SK-N-MC (cell line): ENCODE measurements at regions not wholly inside any gene's neighbourhood (a gene's known extent, or its start where the extent isn't known, plus 50 kb on each side); places are given as distances from the start of the nearest gene placed in this dataset.
"Not testable (repeated sequence)": the region's sequence is repeated elsewhere in the genome, so short reads cannot be mapped to it uniquely, and the experiment has no call there.

Experiments
- DNase-seq: peaks from one replicate; pipeline ENCODE4 v3.0.0-alpha.2; 2011; ENCODE audit warnings: low read depth, low spot score
- H3K27ac ChIP-seq: fragments of 200-600 bp; sonication (generic); 2 replicates; pipeline ENCODE4 v1.5.1; 2016; ENCODE audit warnings: mixed run types
- H3K36me3 ChIP-seq: fragments of 200-600 bp; sonication (generic); 2 replicates; pipeline ENCODE4 v1.6.1; 2017; ENCODE audit warnings: antibody characterized with exemption, low read length, mixed read lengths; ENCODE audit not compliant: insufficient read depth
- H3K4me3 ChIP-seq: fragments of 200-600 bp; sonication (generic); 2 replicates; pipeline ENCODE4 v1.5.1; 2016
- H3K9ac ChIP-seq: fragments of 200-600 bp; sonication (generic); 2 replicates; pipeline ENCODE4 v1.8.0; 2017; ENCODE audit warnings: mixed run types, mixed read lengths; ENCODE audit not compliant: insufficient read length
- H3K9me3 ChIP-seq: fragments of 200-600 bp; sonication (generic); 2 replicates; pipeline ENCODE4 v1.6.1; 2017; ENCODE audit warnings: low read depth, mild to moderate bottlenecking, antibody characterized with exemption, low read length, moderate library complexity, mixed read lengths
- EZH2 ChIP-seq: fragments of 200-600 bp; sonication (generic); IDR thresholded peaks from one replicate; pipeline ENCODE4 v1.6.1; 2017; ENCODE audit warnings: antibody characterized with exemption
- FOXP2 ChIP-seq: optimal IDR thresholded peaks from 2 replicates; pipeline ENCODE3; 2011; ENCODE audit warnings: mild to moderate bottlenecking, moderate library complexity; ENCODE audit not compliant: insufficient read depth; ENCODE audit errors: extremely low read length, control extremely low read depth
- POLR2AphosphoS5 ChIP-seq: IDR thresholded peaks from 2 replicates; pipeline ENCODE4 v1.6.1; 2012; ENCODE audit warnings: mild to moderate bottlenecking, low read depth, low read length, borderline replicate concordance

GRCh38 chr12:25705261-25705660 lies 152.2 kb upstream of the LMNTD1 start:
- Histone ChIP-seq H3K9ac (no peak overlapping the region), H3K36me3 (no peaks in the 10 kb centered on the region), H3K9me3 (no peaks in the 10 kb centered on the region), H3K27ac (no peak overlapping the region), H3K4me3 (no peak overlapping the region)
- DNase-seq, result no peak
- TF ChIP-seq FOXP2 (no peak), POLR2AphosphoS5 (no peak), EZH2 (no peak)

- DNase-seq, H3K36me3 ChIP-seq, H3K27ac ChIP-seq, H3K4me3 ChIP-seq, H3K9ac ChIP-seq, H3K9me3 ChIP-seq: not testable (repeated sequence)
Measured at GRCh38 chr12:25706646-25707045, 153.6 kb upstream of the LMNTD1 start.

- TF ChIP-seq POLR2AphosphoS5 (no peak), FOXP2 (no peak), EZH2 (no peak)
- H3K27ac ChIP-seq, result no peak overlapping the region
- no peak overlapping the region for H3K4me3 ChIP-seq
- no peak overlapping the region for H3K9ac ChIP-seq
- H3K9me3 ChIP-seq, result no peaks in the 10 kb centered on the region
- no peak for DNase-seq
- no peaks in the 10 kb centered on the region for H3K36me3 ChIP-seq
Measured at GRCh38 chr12:25707056-25707455, 154.0 kb upstream of the LMNTD1 start.

- DNase-seq, result no peak
- no peak for TF ChIP-seq EZH2
- TF ChIP-seq POLR2AphosphoS5, result no peak
- no peak for TF ChIP-seq FOXP2
- no peaks in the 10 kb centered on the region for H3K36me3 ChIP-seq
- no peak overlapping the region for H3K9ac ChIP-seq
- H3K9me3 ChIP-seq, result no peaks in the 10 kb centered on the region
- no peak overlapping the region for H3K4me3 ChIP-seq
- no peak overlapping the region for H3K27ac ChIP-seq
Measured at GRCh38 chr12:25708661-25709060, 155.6 kb upstream of the LMNTD1 start.

- DNase-seq, result no peak
- Histone ChIP-seq H3K27ac (peak overlapping the region; percentile 85), H3K4me3 (no peak overlapping the region; the same call in 1 of the 2 replicates), H3K9me3 (no peaks in the 10 kb centered on the region), H3K9ac (no peak overlapping the region), H3K36me3 (no peaks in the 10 kb centered on the region)
- no peak for TF ChIP-seq POLR2AphosphoS5
- no peak for TF ChIP-seq EZH2
- TF ChIP-seq FOXP2, result no peak
Measured at GRCh38 chr12:25710128-25710527, 157.0 kb upstream of the LMNTD1 start.

GRCh38 chr12:25710938-25711605 lies 158.0 kb upstream of the LMNTD1 start:
- not testable (repeated sequence) for H3K9ac ChIP-seq, H3K9me3 ChIP-seq, DNase-seq, H3K4me3 ChIP-seq, H3K36me3 ChIP-seq
- H3K27ac ChIP-seq, result peak overlapping the region; percentile 85

GRCh38 chr12:25712169-25712568 lies 159.1 kb upstream of the LMNTD1 start:
- no peak overlapping the region for H3K9ac ChIP-seq
- H3K9me3 ChIP-seq, result no peaks in the 10 kb centered on the region
- H3K4me3 ChIP-seq, result no peak overlapping the region
- no peaks in the 10 kb centered on the region for H3K36me3 ChIP-seq
- H3K27ac ChIP-seq, result no peak overlapping the region
- no peak for DNase-seq
- TF ChIP-seq FOXP2, result no peak
- no peak for TF ChIP-seq POLR2AphosphoS5
- no peak for TF ChIP-seq EZH2

- H3K9ac ChIP-seq, result no peak overlapping the region
- DNase-seq, result no peak
- no peak overlapping the region for H3K4me3 ChIP-seq
- TF ChIP-seq EZH2 (no peak), FOXP2 (no peak), POLR2AphosphoS5 (no peak)
- no peak overlapping the region for H3K27ac ChIP-seq
- H3K9me3 ChIP-seq, result no peaks in the 10 kb centered on the region
- no peaks in the 10 kb centered on the region for H3K36me3 ChIP-seq
Measured at GRCh38 chr12:25713264-25713663, 160.2 kb upstream of the LMNTD1 start.

- no peaks in the 10 kb centered on the region for H3K36me3 ChIP-seq
- H3K9ac ChIP-seq, result no peak overlapping the region
- TF ChIP-seq EZH2 (no peak), POLR2AphosphoS5 (no peak), FOXP2 (no peak)
- DNase-seq, result no peak
- no peaks in the 10 kb centered on the region for H3K9me3 ChIP-seq
- no peak overlapping the region for H3K4me3 ChIP-seq
- no peak overlapping the region for H3K27ac ChIP-seq
Measured at GRCh38 chr12:25714198-25714984, 161.3 kb upstream of the LMNTD1 start.
